Ovary (tissue), 3 donors: ENCODE measurements at regions not wholly inside any gene's neighbourhood (a gene's known extent, or its start where the extent isn't known, plus 50 kb on each side); places are given as distances from the start of the nearest gene placed in this dataset.

Experiments
- CTCF ChIP-seq, 3 donors: fragments of 450-650 bp in 2 of 3; fragments of 200-600 bp in 1 of 3; IDR thresholded peaks; one replicate each; pipeline versions ENCODE4 v1.5.1 to v1.8.0; 2016 to 2022; ENCODE audit warnings: antibody characterized with exemption in 3 of 3, mild to moderate bottlenecking in 1 of 3
- POLR2A ChIP-seq: fragments of 450-650 bp; IDR thresholded peaks from one replicate; pipeline ENCODE4 v1.6.1; 2017; ENCODE audit warnings: antibody characterized with exemption, mild to moderate bottlenecking, moderate library complexity
- donor health status: DM: no; HTN: no; CAD: no.

- TF ChIP-seq CTCF (IDR thresholded peaks at IDR 0.05) (no peak), POLR2A (no peak)
These were observed 99.8 kb downstream of the AASDHPPT start for GRCh38 chr11:106177311-106177710.
